CD4-positive, alpha-beta T cell (primary cell): ENCODE measurements at regions not wholly inside any gene's neighbourhood (a gene's known extent, or its start where the extent isn't known, plus 50 kb on each side); places are given as distances from the start of the nearest gene placed in this dataset.

ENCODE experiments used
- ATAC-seq: fragments of 200-7000 bp; cut with Tn5 transposase; one replicate; pipeline ENCODE4 v1.10.0; 2022; ENCODE audit warnings: mild to moderate bottlenecking; ENCODE audit not compliant: poor library complexity
- CTCF ChIA-PET: fragments of 350-600 bp; sonication (Branson Sonifier 250); formaldehyde crosslinking; loops from one replicate; lab custom pipeline; 2021; ENCODE audit warnings: antibody characterized with exemption, inconsistent platforms; lab: Charles Lee
- POLR2A ChIA-PET: fragments of 350-600 bp; sonication (Branson Sonifier 250); formaldehyde crosslinking; loops from one replicate; lab custom pipeline; 2021; ENCODE audit warnings: antibody characterized with exemption, inconsistent platforms; lab: Charles Lee
- DNase-seq, 14 experiments: peaks; one replicate each; pipeline ENCODE4 v3.0.0-alpha.2; 2013 to 2020; ENCODE audit warnings: mixed read lengths in 2 of 14
- H3K27ac ChIP-seq, 2 donors: one replicate each; pipeline versions ENCODE4 v1.5.1 to v1.7.0; 2013; ENCODE audit warnings: low read length in 2 of 2, low read depth in 1 of 2, mild to moderate bottlenecking in 1 of 2
- H3K27me3 ChIP-seq, 2 experiments: 1 replicate in 1 of 2; 2 replicates in 1 of 2; pipeline versions ENCODE4 v1.6.1 to v1.7.0; 2013; ENCODE audit warnings: low read length in 2 of 2, control low read depth in 1 of 2, mild to moderate bottlenecking in 1 of 2, moderate library complexity in 1 of 2; ENCODE audit not compliant: insufficient read depth in 2 of 2, control insufficient read depth in 1 of 2
- H3K36me3 ChIP-seq: one replicate; pipeline ENCODE4 v1.6.1; 2013; ENCODE audit warnings: low read length, control low read depth; ENCODE audit not compliant: insufficient read depth
- H3K4me1 ChIP-seq: one replicate; pipeline ENCODE4 v1.6.1; 2013; ENCODE audit warnings: low read length, control low read depth; ENCODE audit not compliant: insufficient read depth
- H3K4me3 ChIP-seq: one replicate; pipeline ENCODE4 v1.5.1; 2013; ENCODE audit warnings: mild to moderate bottlenecking, low read length, moderate library complexity
- H3K9me3 ChIP-seq, 2 experiments: 1 replicate in 1 of 2; 2 replicates in 1 of 2; pipeline versions ENCODE4 v1.6.1 to v1.7.0; 2013; ENCODE audit warnings: low read length in 2 of 2, mild to moderate bottlenecking in 2 of 2, control low read depth in 1 of 2, moderate library complexity in 1 of 2; ENCODE audit not compliant: control insufficient read depth in 1 of 2, insufficient read depth in 1 of 2
- H3K27ac Mint-ChIP-seq: one replicate; pipeline ENCODE4 v1.8.0; 2020; ENCODE audit warnings: mixed read lengths
- H3K27me3 Mint-ChIP-seq: one replicate; pipeline ENCODE4 v1.8.0; 2021; ENCODE audit warnings: mixed read lengths
- H3K36me3 Mint-ChIP-seq: one replicate; pipeline ENCODE4 v1.8.0; 2021; ENCODE audit warnings: low read depth, mixed read lengths
- H3K4me1 Mint-ChIP-seq: one replicate; pipeline ENCODE4 v1.8.0; 2021; ENCODE audit warnings: low read depth, mixed read lengths
- H3K4me3 Mint-ChIP-seq: one replicate; pipeline ENCODE4 v1.8.0; 2020; ENCODE audit warnings: mild to moderate bottlenecking, mixed read lengths
- H3K9me3 Mint-ChIP-seq: one replicate; pipeline ENCODE4 v1.8.0; 2020; ENCODE audit warnings: mixed read lengths
- CTCF ChIP-seq: fragments of 200-600 bp; IDR thresholded peaks from one replicate; pipeline ENCODE4 v1.8.0; 2022; ENCODE audit warnings: antibody characterized with exemption, mild to moderate bottlenecking
- intact Hi-C, 2 experiments: fragments of 100-400 bp; cut with DNase I in 1 of 2; cut with micrococcal nuclease in 1 of 2; formaldehyde crosslinking; loops; one replicate each; pipeline versions ENCODE4 v1.15.1 to v1.9.0; 2023 to 2025; cut with DNase I, micrococcal nuclease

- H3K4me3 Mint-ChIP-seq: no peak overlapping the region
- H3K9me3 Mint-ChIP-seq: no peaks in the 10 kb centered on the region
- H3K27ac Mint-ChIP-seq: no peak overlapping the region
- no peaks in the 10 kb centered on the region for H3K36me3 ChIP-seq
- ChIA-PET POLR2A (no interaction called here), CTCF (no interaction called here)
- intact Hi-C loops: no loop called here
- no peaks in the 10 kb centered on the region for H3K36me3 Mint-ChIP-seq
- peaks cover 23% of the 10 kb centered on the region for H3K27me3 Mint-ChIP-seq
- H3K4me1 Mint-ChIP-seq: no peaks in the 10 kb centered on the region
- H3K4me3 ChIP-seq: no peak overlapping the region
- no peak overlapping the region for H3K27ac ChIP-seq
- no peaks in the 10 kb centered on the region for H3K4me1 ChIP-seq
- H3K27me3 ChIP-seq: peaks cover 0 to 3% of the 10 kb centered on the region in 2 experiments
- TF ChIP-seq CTCF: no peak
- ATAC-seq: no peak
- no peaks in the 10 kb centered on the region for H3K9me3 ChIP-seq
- DNase-seq: no peak
These were observed 168.5 kb downstream of the GAS1 start for GRCh38 chr9:86778761-86779160.

- Mint-ChIP-seq H3K27ac (no peak overlapping the region), H3K4me3 (no peak overlapping the region)
These were observed 171.6 kb downstream of the GAS1 start for GRCh38 chr9:86775718-86776117.

GRCh38 chr9:86774116-86774515 lies 173.2 kb downstream of the GAS1 start:
- CTCF ChIA-PET: no interaction called here
- intact Hi-C loops: no loop called here
- Mint-ChIP-seq H3K4me3 (no peak overlapping the region), H3K27ac (no peak overlapping the region), H3K4me1 (no peaks in the 10 kb centered on the region), H3K36me3 (no peaks in the 10 kb centered on the region), H3K9me3 (no peaks in the 10 kb centered on the region), H3K27me3 (no peaks in the 10 kb centered on the region)
- H3K27me3 ChIP-seq: no peaks in the 10 kb centered on the region
- H3K27ac ChIP-seq: no peak overlapping the region
- no peaks in the 10 kb centered on the region for H3K36me3 ChIP-seq
- no peak for TF ChIP-seq CTCF
- POLR2A ChIA-PET: no interaction called here
- H3K4me3 ChIP-seq: no peak overlapping the region
- DNase-seq (no peak), ATAC-seq (no peak)
- H3K9me3 ChIP-seq: no peaks in the 10 kb centered on the region
- H3K4me1 ChIP-seq: no peaks in the 10 kb centered on the region

More at GRCh38 chr9:86775718-86776117, 171.6 kb downstream of the GAS1 start:
- no peak overlapping the region for H3K4me3 ChIP-seq
- no peak for DNase-seq
- H3K9me3 ChIP-seq: no peaks in the 10 kb centered on the region
- no peaks in the 10 kb centered on the region for H3K9me3 Mint-ChIP-seq
- no peak overlapping the region for H3K27ac ChIP-seq
- no peak for TF ChIP-seq CTCF
- H3K4me1 Mint-ChIP-seq: no peaks in the 10 kb centered on the region
- no peaks in the 10 kb centered on the region for H3K4me1 ChIP-seq
- ChIA-PET CTCF (no interaction called here), POLR2A (no interaction called here)
- H3K27me3 ChIP-seq: no peaks in the 10 kb centered on the region
- intact Hi-C loops: no loop called here
- no peak for ATAC-seq
- H3K36me3 Mint-ChIP-seq: no peaks in the 10 kb centered on the region
- no peaks in the 10 kb centered on the region for H3K36me3 ChIP-seq
- peaks cover 5% of the 10 kb centered on the region for H3K27me3 Mint-ChIP-seq
